ENCODE measurements at regions not wholly inside any gene's neighbourhood (a gene's known extent, or its start where the extent isn't known, plus 50 kb on each side); places are given as distances from the start of the nearest gene placed in this dataset.

GRCh38 chr7:112854169-112854568 is 64.0 kb upstream of the TMEM168 start:
- TF ChIP-seq CTCF (IDR thresholded peaks at IDR 0.05), result no peak
- no peak for TF ChIP-seq POLR2A (IDR thresholded peaks at IDR 0.05)
